DOHH2 (cell line): ENCODE measurements at regions not wholly inside any gene's neighbourhood (a gene's known extent, or its start where the extent isn't known, plus 50 kb on each side); places are given as distances from the start of the nearest gene placed in this dataset.

Experiments
- CTCF ChIP-seq: fragments of 200-600 bp; sonication (generic); IDR thresholded peaks from one replicate; pipeline ENCODE4 v1.5.1; 2014; ENCODE audit warnings: antibody characterized with exemption, mild to moderate bottlenecking, low read depth, low read length; ENCODE audit not compliant: poor library complexity, severe bottlenecking
- EZH2phosphoT487 ChIP-seq: fragments of 200-600 bp; sonication (generic); IDR thresholded peaks from 2 replicates; pipeline ENCODE4 v1.6.1; 2017; ENCODE audit warnings: borderline replicate concordance, mild to moderate bottlenecking, antibody characterized with exemption, low read length, moderate library complexity, mixed read lengths

- TF ChIP-seq CTCF (no peak), EZH2phosphoT487 (no peak)
Observed at GRCh38 chr12:25368557-25368956, 117.8 kb upstream of the KRAS start.
